H1 (cell line): ENCODE measurements at regions not wholly inside any gene's neighbourhood (a gene's known extent, or its start where the extent isn't known, plus 50 kb on each side); places are given as distances from the start of the nearest gene placed in this dataset.
"Not testable (repeated sequence)": the region's sequence is repeated elsewhere in the genome, so short reads cannot be mapped to it uniquely, and the experiment has no call there.

Source experiments
- CTCF ChIA-PET: fragments of 300-600 bp; sonication (Branson Sonifier 250); formaldehyde crosslinking; loops from one replicate; lab custom pipeline; 2021; ENCODE audit not compliant: partially characterized antibody; lab: Charles Lee
- POLR2A ChIA-PET: fragments of 300-600 bp; sonication (Branson Sonifier 250); formaldehyde crosslinking; loops from one replicate; lab custom pipeline; 2021; ENCODE audit warnings: inconsistent platforms; ENCODE audit not compliant: partially characterized antibody; lab: Charles Lee
- DNase-seq, 2 experiments: peaks; one replicate each; pipeline versions ENCODE4 v3.0.0 to v3.0.0-alpha.2; 2010 to 2022; ENCODE audit warnings: low spot score in 2 of 2, low read depth in 1 of 2, mixed read lengths in 1 of 2
- FAIRE-seq: peaks from 2 replicates; lab custom pipeline; 2011; peaks lifted over from hg19 to GRCh38; lab: Jason Lieb, UNC
- H2AFZ ChIP-seq: 2 replicates; pipeline ENCODE4 v1.8.1; 2012; ENCODE audit warnings: low read length, inconsistent platforms
- H2AK5ac ChIP-seq: 2 replicates; pipeline ENCODE4 v1.6.1; 2013; ENCODE audit warnings: low read depth, low read length
- H2BK120ac ChIP-seq: replicated peaks from 2 replicates; pipeline ENCODE3; 2013; ENCODE audit warnings: low read depth, low read length, inconsistent platforms
- H2BK12ac ChIP-seq: 2 replicates; pipeline ENCODE4 v1.6.1; 2013; ENCODE audit warnings: low read depth, low read length
- H2BK15ac ChIP-seq: 2 replicates; pipeline ENCODE4 v1.6.1; 2013; ENCODE audit warnings: low read length
- H2BK20ac ChIP-seq: 2 replicates; pipeline ENCODE4 v1.6.1; 2013; ENCODE audit warnings: low read length
- H2BK5ac ChIP-seq: 2 replicates; pipeline ENCODE4 v1.6.1; 2013; ENCODE audit warnings: low read depth, low read length
- H3K14ac ChIP-seq: 2 replicates; pipeline ENCODE4 v1.6.1; 2013; ENCODE audit warnings: inconsistent platforms; ENCODE audit not compliant: insufficient read length
- H3K18ac ChIP-seq: 2 replicates; pipeline ENCODE4 v1.6.1; 2013; ENCODE audit warnings: low read length; ENCODE audit errors: extremely low read depth
- H3K23ac ChIP-seq: 2 replicates; pipeline ENCODE4 v1.6.1; 2013; ENCODE audit warnings: inconsistent platforms; ENCODE audit not compliant: insufficient read length
- H3K23me2 ChIP-seq: 2 replicates; pipeline ENCODE4 v1.6.1; 2013; ENCODE audit warnings: low read depth, low read length
- H3K27ac ChIP-seq: 2 replicates; pipeline ENCODE4 v1.6.1; 2011; ENCODE audit warnings: low read depth, low read length, inconsistent platforms
- H3K27me3 ChIP-seq, 4 experiments: replicated peaks in 1 of 4; 1 replicate in 1 of 4; 2 replicates in 3 of 4; pipeline versions ENCODE4 v1.6.1 to v1.8.1; 2011 to 2013; ENCODE audit warnings: low read length in 3 of 4, mild to moderate bottlenecking in 3 of 4, inconsistent platforms in 2 of 4, mixed read lengths in 2 of 4, moderate library complexity in 1 of 4; ENCODE audit not compliant: control insufficient read depth in 3 of 4, insufficient read depth in 3 of 4; ENCODE audit errors: extremely low read depth in 1 of 4
- H3K36me3 ChIP-seq, 4 experiments: 2 replicates each; pipeline versions ENCODE4 v1.6.1 to v1.8.1; 2011 to 2013; ENCODE audit warnings: mild to moderate bottlenecking in 4 of 4, low read length in 3 of 4, moderate library complexity in 2 of 4, control low read depth in 1 of 4, inconsistent platforms in 1 of 4; ENCODE audit not compliant: insufficient read depth in 4 of 4, control insufficient read depth in 2 of 4
- H3K4ac ChIP-seq: replicated peaks from 2 replicates; pipeline ENCODE3; 2013; ENCODE audit warnings: low read length, low read depth, mixed read lengths, inconsistent platforms; ENCODE audit not compliant: insufficient read length
- H3K4me1 ChIP-seq, 4 experiments: replicated peaks in 1 of 4; 1 replicate in 1 of 4; 2 replicates in 3 of 4; pipeline versions ENCODE4 v1.6.1 to v1.8.1; 2011 to 2013; ENCODE audit warnings: low read length in 3 of 4, inconsistent platforms in 2 of 4, mixed read lengths in 1 of 4; ENCODE audit not compliant: insufficient read depth in 4 of 4, control insufficient read depth in 3 of 4
- H3K4me2 ChIP-seq, 2 experiments: 2 replicates each; pipeline versions ENCODE4 v1.6.1 to v1.8.1; 2011 to 2013; ENCODE audit warnings: low read depth in 2 of 2, low read length in 2 of 2, control low read depth in 1 of 2, inconsistent platforms in 1 of 2, mild to moderate bottlenecking in 1 of 2; ENCODE audit not compliant: insufficient read depth in 1 of 2
- H3K4me3 ChIP-seq, 4 experiments: fragments of 200-600, 300-600 bp in 1 of 4; sonication (generic), shearing (Covaris generic), sonication (Bioruptor Twin) in 1 of 4; 2 replicates each; pipeline versions ENCODE4 v1.5.1 to v1.8.1; 2011 to 2016; ENCODE audit warnings: low read length in 4 of 4, low read depth in 3 of 4, control low read depth in 2 of 4, inconsistent platforms in 2 of 4, mild to moderate bottlenecking in 2 of 4, mixed read lengths in 1 of 4, moderate library complexity in 1 of 4; ENCODE audit not compliant: insufficient read depth in 2 of 4; ENCODE audit errors: extremely low read depth in 1 of 4
- H3K56ac ChIP-seq: replicated peaks from 2 replicates; pipeline ENCODE3; 2013; ENCODE audit warnings: low read depth, mild to moderate bottlenecking, mixed read lengths, low read length, inconsistent platforms; ENCODE audit not compliant: insufficient read length
- H3K79me1 ChIP-seq: 2 replicates; pipeline ENCODE4 v1.6.1; 2013; ENCODE audit warnings: low read depth, low read length, control low read depth
- H3K79me2 ChIP-seq, 2 experiments: 2 replicates each; pipeline versions ENCODE4 v1.6.1 to v1.8.1; 2012 to 2013; ENCODE audit warnings: low read length in 2 of 2, mild to moderate bottlenecking in 2 of 2, inconsistent platforms in 1 of 2; ENCODE audit not compliant: insufficient read depth in 2 of 2, control insufficient read depth in 1 of 2
- H3K9ac ChIP-seq, 4 experiments: replicated peaks in 1 of 4; 1 replicate in 1 of 4; 2 replicates in 3 of 4; pipeline versions ENCODE4 v1.6.1 to v1.8.1; 2011 to 2013; ENCODE audit warnings: low read depth in 3 of 4, low read length in 3 of 4, control low read depth in 2 of 4, mild to moderate bottlenecking in 2 of 4, moderate library complexity in 2 of 4, inconsistent platforms in 1 of 4; ENCODE audit errors: extremely low read depth in 1 of 4
- H3K9me3 ChIP-seq, 2 experiments: 2 replicates each; pipeline versions ENCODE4 v1.6.1 to v1.8.1; 2012 to 2013; ENCODE audit warnings: mild to moderate bottlenecking in 2 of 2, moderate library complexity in 2 of 2, control low read depth in 1 of 2, inconsistent platforms in 1 of 2, low read depth in 1 of 2, low read length in 1 of 2, mixed read lengths in 1 of 2; ENCODE audit not compliant: insufficient read depth in 2 of 2
- H4K20me1 ChIP-seq, 2 experiments: replicated peaks in 1 of 2; 2 replicates each; pipeline versions ENCODE3 to v1.8.1; 2011 to 2013; ENCODE audit warnings: inconsistent platforms in 2 of 2, low read length in 2 of 2, mild to moderate bottlenecking in 1 of 2; ENCODE audit not compliant: insufficient read depth in 2 of 2, control insufficient read depth in 1 of 2
- H4K5ac ChIP-seq: 2 replicates; pipeline ENCODE4 v1.6.1; 2013; ENCODE audit warnings: low read length, low read depth, mixed read lengths, inconsistent platforms; ENCODE audit not compliant: insufficient read length
- H4K8ac ChIP-seq: 2 replicates; pipeline ENCODE4 v1.8.0; 2013; ENCODE audit warnings: mild to moderate bottlenecking, moderate library complexity, low read length, inconsistent platforms; ENCODE audit not compliant: insufficient read depth; ENCODE audit errors: extremely low read depth
- H4K91ac ChIP-seq: replicated peaks from 2 replicates; pipeline ENCODE3; 2013; ENCODE audit warnings: low read length, mixed read lengths, inconsistent platforms; ENCODE audit not compliant: insufficient read length
- CREB1 ChIP-seq: IDR thresholded peaks from 2 replicates; pipeline ENCODE4 v1.6.1; 2012; ENCODE audit warnings: inconsistent platforms
- KDM4A ChIP-seq: IDR thresholded peaks from one replicate; pipeline ENCODE4 v1.7.1; 2012; ENCODE audit warnings: low read depth, mild to moderate bottlenecking, moderate library complexity, low read length, inconsistent platforms; ENCODE audit not compliant: severe bottlenecking
- MAFK ChIP-seq: IDR thresholded peaks from 2 replicates; pipeline ENCODE4 v1.6.1; 2012; ENCODE audit warnings: low read depth, mild to moderate bottlenecking, improper control_type of control experiment, low read length
- SIX5 ChIP-seq: IDR thresholded peaks from 2 replicates; pipeline ENCODE4 v1.6.1; 2011; ENCODE audit warnings: mild to moderate bottlenecking, low read depth, low read length
- TBP ChIP-seq: IDR thresholded peaks from 2 replicates; pipeline ENCODE4 v1.6.1; 2011; ENCODE audit warnings: low read depth, low read length, improper control_type of control experiment
- WGBS, 2 experiments: shearing (Covaris generic) in 1 of 2; methylation state at CpG; one replicate each; pipeline versions ENCODE4 v1.1.6 to v1.1.7; 2013 to 2015; ENCODE audit warnings: low lambda C conversion rate in 2 of 2, mixed read lengths in 2 of 2, inconsistent platforms in 1 of 2, low coverage in 1 of 2, missing lambda C conversion rate in 1 of 2; ENCODE audit not compliant: insufficient replicate concordance in 2 of 2, insufficient coverage in 1 of 2, insufficient read length in 1 of 2; ENCODE audit errors: extremely low coverage in 1 of 2, missing lambda C conversion rate in 1 of 2; 5-methylcytosine and 5-hydroxymethylcytosine counted together

GRCh38 chr12:58703866-58704265 lies 216.4 kb downstream of the LRIG3 start:
- no peak overlapping the region for H2BK15ac ChIP-seq

GRCh38 chr12:58704770-58705169 lies 215.5 kb downstream of the LRIG3 start:
- H3K4me3 ChIP-seq, H3K9me3 ChIP-seq, H3K36me3 ChIP-seq, H2AFZ ChIP-seq, H4K8ac ChIP-seq, H3K9ac ChIP-seq, H2BK15ac ChIP-seq, H3K18ac ChIP-seq, H4K20me1 ChIP-seq, H3K56ac ChIP-seq, H3K4ac ChIP-seq, FAIRE-seq, H3K27me3 ChIP-seq, H3K79me2 ChIP-seq, H3K79me1 ChIP-seq, H2BK5ac ChIP-seq, POLR2A ChIA-PET, CTCF ChIA-PET, H4K5ac ChIP-seq, H2BK120ac ChIP-seq, H3K27ac ChIP-seq, DNase-seq, H4K91ac ChIP-seq, H2BK20ac ChIP-seq, H3K23me2 ChIP-seq, H3K23ac ChIP-seq, H2AK5ac ChIP-seq, H3K4me2 ChIP-seq, H3K4me1 ChIP-seq, H2BK12ac ChIP-seq, H3K14ac ChIP-seq: not testable (repeated sequence)

More at GRCh38 chr12:58703866-58704265, 216.4 kb downstream of the LRIG3 start:
- H3K79me1 ChIP-seq, result no peaks in the 10 kb centered on the region
- no peak overlapping the region for H2BK5ac ChIP-seq
- no peak overlapping the region for H2AK5ac ChIP-seq
- no peak overlapping the region for H3K4ac ChIP-seq
- H3K23me2 ChIP-seq, result no peaks in the 10 kb centered on the region
- FAIRE-seq (no peak), DNase-seq (no peak)
- no peaks in the 10 kb centered on the region for H3K27me3 ChIP-seq
- no peaks in the 10 kb centered on the region for H4K20me1 ChIP-seq
- WGBS, 2 experiments, result 82% methylated on average over 3 of the region's 3 CpGs; no CpG with 5 or more reads in 1 of the 2 experiments
- no peak overlapping the region for H3K23ac ChIP-seq
- no peak overlapping the region for H2AFZ ChIP-seq
- POLR2A ChIA-PET, result no interaction called here
- CTCF ChIA-PET, result no interaction called here
- no peak overlapping the region for H4K91ac ChIP-seq
- no peak overlapping the region for H3K4me3 ChIP-seq
- H2BK120ac ChIP-seq, result no peak overlapping the region
- no peaks in the 10 kb centered on the region for H3K36me3 ChIP-seq
- no peak overlapping the region for H2BK20ac ChIP-seq
- TF ChIP-seq CREB1, result no peak
- no peak for TF ChIP-seq MAFK
- no peak for TF ChIP-seq SIX5
- no peak for TF ChIP-seq KDM4A
- TF ChIP-seq TBP, result no peak
- TF ChIP-seq, all 59 proteins: peak for 0
- Histone ChIP-seq H2BK12ac (no peak overlapping the region), H4K5ac (no peak overlapping the region), H3K9me3 (no peaks in the 10 kb centered on the region; a peak in 1 of 4 replicates), H3K9ac (no peak overlapping the region), H3K18ac (no peak overlapping the region), H4K8ac (no peak overlapping the region), H3K79me2 (no peaks in the 10 kb centered on the region), H3K14ac (no peak overlapping the region), H3K4me1 (no peaks in the 10 kb centered on the region), H3K56ac (no peak overlapping the region), H3K27ac (no peak overlapping the region), H3K4me2 (no peak overlapping the region)
